Activated naive CD4-positive, alpha-beta T cell treated with anti-CD3 and anti-CD28 coated beads for 36 hours (primary cell): ENCODE measurements at regions not wholly inside any gene's neighbourhood (a gene's known extent, or its start where the extent isn't known, plus 50 kb on each side); places are given as distances from the start of the nearest gene placed in this dataset.

Experiments used
- CTCF ChIA-PET: fragments of 350-600 bp; sonication (Branson Sonifier 250); formaldehyde crosslinking; loops from one replicate; lab custom pipeline; 2021; ENCODE audit warnings: antibody characterized with exemption; lab: Charles Lee
- DNase-seq: peaks from one replicate; pipeline ENCODE4 v3.0.0-alpha.2; 2020
- H3K27ac Mint-ChIP-seq: one replicate; pipeline ENCODE4 v1.8.0; 2021; ENCODE audit warnings: mild to moderate bottlenecking, mixed read lengths
- H3K27me3 Mint-ChIP-seq: one replicate; pipeline ENCODE4 v1.8.0; 2021; ENCODE audit warnings: low read depth, mixed read lengths
- H3K36me3 Mint-ChIP-seq: one replicate; pipeline ENCODE4 v1.8.0; 2021; ENCODE audit warnings: low read depth, mixed read lengths
- H3K4me1 Mint-ChIP-seq: one replicate; pipeline ENCODE4 v1.8.0; 2021; ENCODE audit warnings: low read depth, mixed read lengths
- H3K4me3 Mint-ChIP-seq: one replicate; pipeline ENCODE4 v1.8.0; 2021; ENCODE audit warnings: mild to moderate bottlenecking, moderate library complexity, mixed read lengths
- H3K9me3 Mint-ChIP-seq: one replicate; pipeline ENCODE4 v1.8.0; 2021; ENCODE audit warnings: mixed read lengths
- intact Hi-C: fragments of 100-400 bp; cut with micrococcal nuclease; formaldehyde crosslinking; loops from one replicate; pipeline ENCODE4 v1.15.1; 2023

- Mint-ChIP-seq H3K9me3 (no peaks in the 10 kb centered on the region), H3K4me1 (peaks cover 4% of the 10 kb centered on the region), H3K27me3 (peaks cover 12% of the 10 kb centered on the region), H3K27ac (no peak overlapping the region), H3K4me3 (no peak overlapping the region), H3K36me3 (no peaks in the 10 kb centered on the region)
- intact Hi-C loops = no loop called here
- DNase-seq = no peak
- CTCF ChIA-PET = no interaction called here
These were observed 151.2 kb downstream of the SERPINI1 start for GRCh38 chr3:167886690-167887089.

GRCh38 chr3:167885277-167885676, 149.8 kb downstream of the SERPINI1 start:
- CTCF ChIA-PET = no interaction called here
- intact Hi-C loops = no loop called here
- DNase-seq = no peak
- no peaks in the 10 kb centered on the region for H3K36me3 Mint-ChIP-seq
- H3K27ac Mint-ChIP-seq = no peak overlapping the region
- H3K27me3 Mint-ChIP-seq = peaks cover 14% of the 10 kb centered on the region
- no peaks in the 10 kb centered on the region for H3K9me3 Mint-ChIP-seq
- H3K4me1 Mint-ChIP-seq = peaks cover 4% of the 10 kb centered on the region
- H3K4me3 Mint-ChIP-seq = no peak overlapping the region

- Mint-ChIP-seq H3K27ac (no peak overlapping the region), H3K4me1 (peaks cover 4% of the 10 kb centered on the region), H3K36me3 (no peaks in the 10 kb centered on the region), H3K27me3 (peaks cover 16% of the 10 kb centered on the region), H3K4me3 (no peak overlapping the region), H3K9me3 (no peaks in the 10 kb centered on the region)
- intact Hi-C loops = loop anchor here (5.0 kb wide), 1 partner anchor 1047 kb away; no protein-coding TSS in a partner anchor
- CTCF ChIA-PET = no interaction called here
- no peak for DNase-seq
These were observed 149.0 kb downstream of the SERPINI1 start for GRCh38 chr3:167884481-167884880.

GRCh38 chr3:167883452-167883851, 147.9 kb downstream of the SERPINI1 start:
- Mint-ChIP-seq H3K4me1 (peaks cover 4% of the 10 kb centered on the region), H3K9me3 (no peaks in the 10 kb centered on the region), H3K4me3 (no peak overlapping the region), H3K27me3 (peaks cover 19% of the 10 kb centered on the region), H3K27ac (no peak overlapping the region), H3K36me3 (no peaks in the 10 kb centered on the region)
- intact Hi-C loops = loop anchor here (2.0 to 5.0 kb wide), 4 partner anchors 149 to 1046 kb away; partner anchors contain the start of genes PDCD10 and SERPINI1
- CTCF ChIA-PET = interaction anchor here (0.9 kb wide), 1 partner anchor 503 kb away, joined by 5 read pairs; the partner anchor contains the start of gene ZBBX
- no peak for DNase-seq

- no peak overlapping the region for H3K4me3 Mint-ChIP-seq
- no peak overlapping the region for H3K27ac Mint-ChIP-seq
- H3K27me3 Mint-ChIP-seq = peaks cover 24% of the 10 kb centered on the region
- H3K4me1 Mint-ChIP-seq = peaks cover 4% of the 10 kb centered on the region
- intact Hi-C loops = loop anchor here (1.0 to 5.0 kb wide), 7 partner anchors 43 to 1045 kb away; partner anchors contain the start of genes PDCD10, SERPINI1 and ZBBX
- no peaks in the 10 kb centered on the region for H3K36me3 Mint-ChIP-seq
- H3K9me3 Mint-ChIP-seq = no peaks in the 10 kb centered on the region
- DNase-seq = no peak
- CTCF ChIA-PET = interaction anchor here (0.7 to 2.7 kb wide), 19 partner anchors 9 to 504 kb away, joined by 3 to 14 read pairs (median 3); partner anchors contain the start of gene ZBBX
These were observed 146.6 kb downstream of the SERPINI1 start for GRCh38 chr3:167882057-167882667.

GRCh38 chr3:167880183-167880582, 144.7 kb downstream of the SERPINI1 start:
- CTCF ChIA-PET = interaction anchor here (2.7 kb wide), 1 partner anchor 499 kb away, joined by 14 read pairs; the partner anchor contains the start of gene ZBBX
- Mint-ChIP-seq H3K36me3 (no peaks in the 10 kb centered on the region), H3K4me1 (peaks cover 4% of the 10 kb centered on the region), H3K27ac (no peak overlapping the region), H3K4me3 (no peak overlapping the region), H3K27me3 (peaks cover 24% of the 10 kb centered on the region), H3K9me3 (no peaks in the 10 kb centered on the region)
- intact Hi-C loops = loop anchor here (5.0 kb wide), 1 partner anchor 1043 kb away; no protein-coding TSS in a partner anchor
- no peak for DNase-seq

GRCh38 chr3:167876620-167877281, 141.2 kb downstream of the SERPINI1 start:
- Mint-ChIP-seq H3K9me3 (no peaks in the 10 kb centered on the region), H3K36me3 (no peaks in the 10 kb centered on the region), H3K27me3 (peaks cover 14% of the 10 kb centered on the region), H3K4me3 (no peak overlapping the region), H3K27ac (no peak overlapping the region), H3K4me1 (peaks cover under 1% of the 10 kb centered on the region)
- CTCF ChIA-PET = interaction anchor here (1.2 kb wide), 2 partner anchors 9 to 496 kb away, joined by 3 read pairs; partner anchors contain the start of gene ZBBX
- no peak for DNase-seq
- intact Hi-C loops = no loop called here
